GM19238 (cell line): ENCODE measurements at regions not wholly inside any gene's neighbourhood (a gene's known extent, or its start where the extent isn't known, plus 50 kb on each side); places are given as distances from the start of the nearest gene placed in this dataset.

Source experiments
- DNase-seq: peaks from one replicate; pipeline ENCODE4 v3.0.0; 2011; ENCODE audit warnings: low spot score; ENCODE audit not compliant: insufficient read length

GRCh38 chr16:86426063-86426642 lies 84.2 kb upstream of the FOXF1 start:
- no peak for DNase-seq

GRCh38 chr16:86427433-86427851 lies 82.9 kb upstream of the FOXF1 start:
- DNase-seq, result no peak

GRCh38 chr16:86428729-86429517 lies 81.4 kb upstream of the FOXF1 start:
- no peak for DNase-seq

GRCh38 chr16:86429663-86430062 lies 80.7 kb upstream of the FOXF1 start:
- no peak for DNase-seq

GRCh38 chr16:86430814-86431213 lies 79.5 kb upstream of the FOXF1 start:
- DNase-seq, result no peak

- no peak for DNase-seq
Measured at GRCh38 chr16:86431540-86431939, 78.8 kb upstream of the FOXF1 start.

- no peak for DNase-seq
Measured at GRCh38 chr16:86432048-86432447, 78.3 kb upstream of the FOXF1 start.

- no peak for DNase-seq
Measured at GRCh38 chr16:86432691-86433090, 77.6 kb upstream of the FOXF1 start.

GRCh38 chr16:86436466-86437185 lies 73.7 kb upstream of the FOXF1 start:
- DNase-seq, result no peak

GRCh38 chr16:86437348-86437747 lies 73.0 kb upstream of the FOXF1 start:
- DNase-seq, result no peak

GRCh38 chr16:86442703-86443102 lies 67.6 kb upstream of the FOXF1 start:
- no peak for DNase-seq

GRCh38 chr16:86443508-86444147 lies 66.7 kb upstream of the FOXF1 start:
- no peak for DNase-seq

- DNase-seq, result no peak
Measured at GRCh38 chr16:86444261-86444660, 66.1 kb upstream of the FOXF1 start.

GRCh38 chr16:86444661-86445060 lies 65.7 kb upstream of the FOXF1 start:
- no peak for DNase-seq

- DNase-seq, result no peak
Measured at GRCh38 chr16:86446279-86446678, 64.0 kb upstream of the FOXF1 start.

- DNase-seq, result no peak
Measured at GRCh38 chr16:86447228-86447627, 63.1 kb upstream of the FOXF1 start.

GRCh38 chr16:86448306-86448890 lies 61.9 kb upstream of the FOXF1 start:
- DNase-seq, result no peak

GRCh38 chr16:86449446-86450095 lies 60.8 kb upstream of the FOXF1 start:
- DNase-seq, result no peak

- DNase-seq, result no peak
Measured at GRCh38 chr16:86450691-86451090, 59.6 kb upstream of the FOXF1 start.

GRCh38 chr16:86452451-86452850 lies 57.9 kb upstream of the FOXF1 start:
- DNase-seq, result no peak

- DNase-seq, result no peak
Measured at GRCh38 chr16:86455116-86455515, 55.2 kb upstream of the FOXF1 start.
